ENCODE measurements at regions not wholly inside any gene's neighbourhood (a gene's known extent, or its start where the extent isn't known, plus 50 kb on each side); places are given as distances from the start of the nearest gene placed in this dataset.

- WGBS (ENCODE audit: insufficient coverage, low lambda C conversion rate), result no CpG with 5 or more reads among the region's 4 CpGs
- no peak for DNase-seq
- Histone ChIP-seq H3K4me3 (ENCODE audit: low read length) (no peak overlapping the region), H3K4me1 (ENCODE audit: control insufficient read depth, insufficient read depth, low read length) (no peaks in the 10 kb centered on the region), H3K36me3 (ENCODE audit: control insufficient read depth, insufficient read depth, low read length) (no peaks in the 10 kb centered on the region), H3K27me3 (ENCODE audit: control insufficient read depth, insufficient read depth, low read length) (no peaks in the 10 kb centered on the region), H3K27ac (ENCODE audit: low read length) (no peak overlapping the region), H3K9me3 (ENCODE audit: control insufficient read depth, low read depth, low read length) (no peaks in the 10 kb centered on the region)
Measured at GRCh38 chr9:75713335-75713734, 177.1 kb upstream of the PCSK5 start.

- H3K4me3 ChIP-seq (ENCODE audit: low read length), result no peak overlapping the region
- H3K36me3 ChIP-seq (ENCODE audit: control insufficient read depth, insufficient read depth, low read length), result no peaks in the 10 kb centered on the region
- H3K9me3 ChIP-seq (ENCODE audit: control insufficient read depth, low read depth, low read length), result peaks cover 2% of the 10 kb centered on the region
- no peak overlapping the region for H3K27ac ChIP-seq (ENCODE audit: low read length)
- DNase-seq, result no peak
- no peaks in the 10 kb centered on the region for H3K27me3 ChIP-seq (ENCODE audit: control insufficient read depth, insufficient read depth, low read length)
- no peaks in the 10 kb centered on the region for H3K4me1 ChIP-seq (ENCODE audit: control insufficient read depth, insufficient read depth, low read length)
- no CpG with 5 or more reads among the region's 3 CpGs for WGBS (ENCODE audit: insufficient coverage, low lambda C conversion rate)
Measured at GRCh38 chr9:75715360-75715759, 175.1 kb upstream of the PCSK5 start.

- Histone ChIP-seq H3K36me3 (ENCODE audit: control insufficient read depth, insufficient read depth, low read length) (no peaks in the 10 kb centered on the region), H3K27ac (ENCODE audit: low read length) (no peak overlapping the region), H3K4me1 (ENCODE audit: control insufficient read depth, insufficient read depth, low read length) (no peaks in the 10 kb centered on the region), H3K9me3 (ENCODE audit: control insufficient read depth, low read depth, low read length) (peaks cover 2% of the 10 kb centered on the region), H3K27me3 (ENCODE audit: control insufficient read depth, insufficient read depth, low read length) (no peaks in the 10 kb centered on the region), H3K4me3 (ENCODE audit: low read length) (no peak overlapping the region)
- 75% methylated on average over 1 of the region's 2 CpGs for WGBS (ENCODE audit: insufficient coverage, low lambda C conversion rate)
- DNase-seq, result no peak
Measured at GRCh38 chr9:75718677-75719076, 171.8 kb upstream of the PCSK5 start.

GRCh38 chr9:75728391-75728790, 162.1 kb upstream of the PCSK5 start:
- Histone ChIP-seq H3K9me3 (ENCODE audit: control insufficient read depth, low read depth, low read length) (no peaks in the 10 kb centered on the region), H3K27me3 (ENCODE audit: control insufficient read depth, insufficient read depth, low read length) (no peaks in the 10 kb centered on the region), H3K4me3 (ENCODE audit: low read length) (no peak overlapping the region), H3K27ac (ENCODE audit: low read length) (no peak overlapping the region), H3K4me1 (ENCODE audit: control insufficient read depth, insufficient read depth, low read length) (peaks cover 13% of the 10 kb centered on the region), H3K36me3 (ENCODE audit: control insufficient read depth, insufficient read depth, low read length) (no peaks in the 10 kb centered on the region)
- peak in 1 of 2 donors; percentile 57 for DNase-seq
- WGBS (ENCODE audit: insufficient coverage, low lambda C conversion rate), result 20% methylated on average over 1 of the region's 1 CpG

GRCh38 chr9:75734802-75735201, 155.7 kb upstream of the PCSK5 start:
- WGBS (ENCODE audit: insufficient coverage, low lambda C conversion rate), result 60% methylated on average over 2 of the region's 3 CpGs
- Histone ChIP-seq H3K27ac (ENCODE audit: low read length) (no peak overlapping the region), H3K4me1 (ENCODE audit: control insufficient read depth, insufficient read depth, low read length) (no peaks in the 10 kb centered on the region), H3K36me3 (ENCODE audit: control insufficient read depth, insufficient read depth, low read length) (no peaks in the 10 kb centered on the region), H3K4me3 (ENCODE audit: low read length) (no peak overlapping the region), H3K27me3 (ENCODE audit: control insufficient read depth, insufficient read depth, low read length) (no peaks in the 10 kb centered on the region), H3K9me3 (ENCODE audit: control insufficient read depth, low read depth, low read length) (no peaks in the 10 kb centered on the region)
- DNase-seq, result no peak

GRCh38 chr9:75739884-75740611, 150.4 kb upstream of the PCSK5 start:
- DNase-seq, result no peak
- H3K9me3 ChIP-seq (ENCODE audit: control insufficient read depth, low read depth, low read length), result no peaks in the 10 kb centered on the region
- no peaks in the 10 kb centered on the region for H3K36me3 ChIP-seq (ENCODE audit: control insufficient read depth, insufficient read depth, low read length)
- H3K4me1 ChIP-seq (ENCODE audit: control insufficient read depth, insufficient read depth, low read length), result no peaks in the 10 kb centered on the region
- H3K27me3 ChIP-seq (ENCODE audit: control insufficient read depth, insufficient read depth, low read length), result no peaks in the 10 kb centered on the region
- no CpG with 5 or more reads among the region's 4 CpGs for WGBS (ENCODE audit: insufficient coverage, low lambda C conversion rate)
- no peak overlapping the region for H3K27ac ChIP-seq (ENCODE audit: low read length)
- H3K4me3 ChIP-seq (ENCODE audit: low read length), result no peak overlapping the region

- Histone ChIP-seq H3K36me3 (ENCODE audit: control insufficient read depth, insufficient read depth, low read length) (no peaks in the 10 kb centered on the region), H3K4me3 (ENCODE audit: low read length) (no peak overlapping the region), H3K4me1 (ENCODE audit: control insufficient read depth, insufficient read depth, low read length) (no peaks in the 10 kb centered on the region), H3K9me3 (ENCODE audit: control insufficient read depth, low read depth, low read length) (no peaks in the 10 kb centered on the region), H3K27me3 (ENCODE audit: control insufficient read depth, insufficient read depth, low read length) (no peaks in the 10 kb centered on the region), H3K27ac (ENCODE audit: low read length) (no peak overlapping the region)
- DNase-seq, result no peak
- 100% methylated on average over 1 of the region's 1 CpG for WGBS (ENCODE audit: insufficient coverage, low lambda C conversion rate)
Measured at GRCh38 chr9:75743855-75744254, 146.6 kb upstream of the PCSK5 start.

GRCh38 chr9:75754080-75754479, 136.4 kb upstream of the PCSK5 start:
- no peaks in the 10 kb centered on the region for H3K4me1 ChIP-seq (ENCODE audit: control insufficient read depth, insufficient read depth, low read length)
- WGBS (ENCODE audit: insufficient coverage, low lambda C conversion rate), result no CpG with 5 or more reads among the region's 4 CpGs
- no peak overlapping the region for H3K4me3 ChIP-seq (ENCODE audit: low read length)
- no peak overlapping the region for H3K27ac ChIP-seq (ENCODE audit: low read length)
- no peaks in the 10 kb centered on the region for H3K36me3 ChIP-seq (ENCODE audit: control insufficient read depth, insufficient read depth, low read length)
- H3K27me3 ChIP-seq (ENCODE audit: control insufficient read depth, insufficient read depth, low read length), result no peaks in the 10 kb centered on the region
- H3K9me3 ChIP-seq (ENCODE audit: control insufficient read depth, low read depth, low read length), result no peaks in the 10 kb centered on the region
- DNase-seq, result no peak

- Histone ChIP-seq H3K4me1 (ENCODE audit: control insufficient read depth, insufficient read depth, low read length) (no peaks in the 10 kb centered on the region), H3K9me3 (ENCODE audit: control insufficient read depth, low read depth, low read length) (peaks cover 2% of the 10 kb centered on the region), H3K36me3 (ENCODE audit: control insufficient read depth, insufficient read depth, low read length) (no peaks in the 10 kb centered on the region), H3K27me3 (ENCODE audit: control insufficient read depth, insufficient read depth, low read length) (no peaks in the 10 kb centered on the region), H3K4me3 (ENCODE audit: low read length) (no peak overlapping the region), H3K27ac (ENCODE audit: low read length) (no peak overlapping the region)
- DNase-seq, result no peak
- WGBS (ENCODE audit: insufficient coverage, low lambda C conversion rate), result no CpG with 5 or more reads among the region's 2 CpGs
Measured at GRCh38 chr9:75775166-75775565, 115.3 kb upstream of the PCSK5 start.

GRCh38 chr9:75775966-75776691, 114.3 kb upstream of the PCSK5 start:
- no peak overlapping the region for H3K27ac ChIP-seq (ENCODE audit: low read length)
- H3K4me1 ChIP-seq (ENCODE audit: control insufficient read depth, insufficient read depth, low read length), result no peaks in the 10 kb centered on the region
- DNase-seq, result no peak
- H3K9me3 ChIP-seq (ENCODE audit: control insufficient read depth, low read depth, low read length), result peaks cover 2% of the 10 kb centered on the region
- no peaks in the 10 kb centered on the region for H3K36me3 ChIP-seq (ENCODE audit: control insufficient read depth, insufficient read depth, low read length)
- no peaks in the 10 kb centered on the region for H3K27me3 ChIP-seq (ENCODE audit: control insufficient read depth, insufficient read depth, low read length)
- no CpG with 5 or more reads among the region's 1 CpG for WGBS (ENCODE audit: insufficient coverage, low lambda C conversion rate)
- H3K4me3 ChIP-seq (ENCODE audit: low read length), result no peak overlapping the region

- H3K36me3 ChIP-seq (ENCODE audit: control insufficient read depth, insufficient read depth, low read length), result no peaks in the 10 kb centered on the region
- H3K27ac ChIP-seq (ENCODE audit: low read length), result no peak overlapping the region
- WGBS (ENCODE audit: insufficient coverage, low lambda C conversion rate), result 100% methylated on average over 1 of the region's 1 CpG
- no peaks in the 10 kb centered on the region for H3K4me1 ChIP-seq (ENCODE audit: control insufficient read depth, insufficient read depth, low read length)
- H3K4me3 ChIP-seq (ENCODE audit: low read length), result no peak overlapping the region
- no peaks in the 10 kb centered on the region for H3K27me3 ChIP-seq (ENCODE audit: control insufficient read depth, insufficient read depth, low read length)
- DNase-seq, result no peak
- peaks cover 2% of the 10 kb centered on the region for H3K9me3 ChIP-seq (ENCODE audit: control insufficient read depth, low read depth, low read length)
Measured at GRCh38 chr9:75780185-75780584, 110.3 kb upstream of the PCSK5 start.

All from large intestine (tissue), 3 donors.